ENCODE measurements at regions not wholly inside any gene's neighbourhood (a gene's known extent, or its start where the extent isn't known, plus 50 kb on each side); places are given as distances from the start of the nearest gene placed in this dataset.

- DNase-seq: no peak
These were observed 61.2 kb downstream of the KLF6 start for GRCh38 chr10:3723766-3724165.

GRCh38 chr10:3720228-3721019, 64.6 kb downstream of the KLF6 start:
- DNase-seq: no peak

- DNase-seq: no peak
These were observed 65.8 kb downstream of the KLF6 start for GRCh38 chr10:3719024-3719843.

GRCh38 chr10:3716093-3716492, 68.9 kb downstream of the KLF6 start:
- no peak for DNase-seq

- no peak for DNase-seq
These were observed 70.0 kb downstream of the KLF6 start for GRCh38 chr10:3714967-3715366.

- no peak for DNase-seq
These were observed 70.5 kb downstream of the KLF6 start for GRCh38 chr10:3714531-3714930.

- no peak for DNase-seq
These were observed 72.3 kb downstream of the KLF6 start for GRCh38 chr10:3712707-3713106.

- no peak for DNase-seq
These were observed 73.1 kb downstream of the KLF6 start for GRCh38 chr10:3711918-3712317.

GRCh38 chr10:3710764-3711163, 74.2 kb downstream of the KLF6 start:
- no peak for DNase-seq

GRCh38 chr10:3709456-3710060, 75.5 kb downstream of the KLF6 start:
- DNase-seq: no peak

GRCh38 chr10:3708852-3709251, 76.2 kb downstream of the KLF6 start:
- no peak for DNase-seq

- DNase-seq: no peak
These were observed 80.3 kb downstream of the KLF6 start for GRCh38 chr10:3704565-3705325.

- no peak for DNase-seq
These were observed 82.4 kb downstream of the KLF6 start for GRCh38 chr10:3702569-3702968.

- no peak for DNase-seq
These were observed 82.9 kb downstream of the KLF6 start for GRCh38 chr10:3702056-3702546.

GRCh38 chr10:3701491-3701890, 83.5 kb downstream of the KLF6 start:
- no peak for DNase-seq

GRCh38 chr10:3700531-3701076, 84.4 kb downstream of the KLF6 start:
- no peak for DNase-seq

GRCh38 chr10:3699916-3700315, 85.1 kb downstream of the KLF6 start:
- DNase-seq: no peak

- DNase-seq: no peak
These were observed 86.7 kb downstream of the KLF6 start for GRCh38 chr10:3698312-3698711.

- DNase-seq: no peak
These were observed 91.3 kb downstream of the KLF6 start for GRCh38 chr10:3693698-3694080.

GRCh38 chr10:3693022-3693697, 91.8 kb downstream of the KLF6 start:
- no peak for DNase-seq

GRCh38 chr10:3692387-3692999, 92.5 kb downstream of the KLF6 start:
- DNase-seq: no peak

- no peak for DNase-seq
These were observed 93.5 kb downstream of the KLF6 start for GRCh38 chr10:3691482-3691881.

Measured in T1000 (cell line).